ENCODE measurements at regions not wholly inside any gene's neighbourhood (a gene's known extent, or its start where the extent isn't known, plus 50 kb on each side); places are given as distances from the start of the nearest gene placed in this dataset.

GRCh38 chr5:38638656-38639055 lies 82.2 kb upstream of the LIFR start:
- Histone ChIP-seq H3K27me3 (replicated peaks) (no peaks in the 10 kb centered on the region), H3K36me3 (replicated peaks) (no peaks in the 10 kb centered on the region), H3K27ac (no peak overlapping the region), H3K4me3 (ENCODE audit: low read depth, low read length) (no peak overlapping the region)
- no peak for TF ChIP-seq CTCF (IDR thresholded peaks at IDR 0.05; ENCODE audit: low read depth, low read length, missing control alignments)
- no peak for DNase-seq
- in situ Hi-C loops (cut with HindIII; ENCODE audit: low pct_ligation_motif_present, low sequenced_read_pairs) = no loop called here

- TF ChIP-seq CTCF (IDR thresholded peaks at IDR 0.05; ENCODE audit: low read depth, low read length, missing control alignments) = no peak
- Histone ChIP-seq H3K36me3 (replicated peaks) (no peaks in the 10 kb centered on the region), H3K4me3 (ENCODE audit: low read depth, low read length) (no peak overlapping the region), H3K27me3 (replicated peaks) (no peaks in the 10 kb centered on the region), H3K27ac (no peak overlapping the region)
- in situ Hi-C loops (cut with HindIII; ENCODE audit: low pct_ligation_motif_present, low sequenced_read_pairs) = no loop called here
- DNase-seq = no peak
These were observed 83.2 kb upstream of the LIFR start for GRCh38 chr5:38639377-38640358.

DNA sequence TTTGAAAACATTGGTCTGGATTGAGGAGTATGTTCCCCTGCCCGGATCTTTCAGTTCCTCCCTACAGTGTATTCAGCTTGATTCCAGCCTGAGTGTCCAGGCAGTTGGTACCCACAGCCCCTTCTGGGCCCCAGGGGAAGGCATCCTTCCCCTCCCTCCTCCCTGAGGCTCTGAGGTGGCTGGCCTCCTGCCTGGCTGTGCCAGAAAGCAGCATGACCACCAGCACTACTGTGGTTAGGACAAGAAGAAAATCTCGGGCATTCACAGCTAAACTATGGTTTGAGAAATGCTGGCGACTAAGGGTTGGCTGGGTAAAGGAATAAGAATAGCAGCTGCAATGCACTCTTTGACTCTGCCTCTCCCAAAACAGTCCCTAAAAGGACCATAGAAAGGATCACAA lies 84.6 kb upstream of the LIFR start:
- no peak overlapping the region for H3K27ac ChIP-seq
- H3K36me3 ChIP-seq (replicated peaks) = no peaks in the 10 kb centered on the region
- in situ Hi-C loops (cut with HindIII; ENCODE audit: low pct_ligation_motif_present, low sequenced_read_pairs) = no loop called here
- no peak for TF ChIP-seq CTCF (IDR thresholded peaks at IDR 0.05; ENCODE audit: low read depth, low read length, missing control alignments)
- no peaks in the 10 kb centered on the region for H3K27me3 ChIP-seq (replicated peaks)
- H3K4me3 ChIP-seq (ENCODE audit: low read depth, low read length) = no peak overlapping the region
- DNase-seq = no peak

DNA sequence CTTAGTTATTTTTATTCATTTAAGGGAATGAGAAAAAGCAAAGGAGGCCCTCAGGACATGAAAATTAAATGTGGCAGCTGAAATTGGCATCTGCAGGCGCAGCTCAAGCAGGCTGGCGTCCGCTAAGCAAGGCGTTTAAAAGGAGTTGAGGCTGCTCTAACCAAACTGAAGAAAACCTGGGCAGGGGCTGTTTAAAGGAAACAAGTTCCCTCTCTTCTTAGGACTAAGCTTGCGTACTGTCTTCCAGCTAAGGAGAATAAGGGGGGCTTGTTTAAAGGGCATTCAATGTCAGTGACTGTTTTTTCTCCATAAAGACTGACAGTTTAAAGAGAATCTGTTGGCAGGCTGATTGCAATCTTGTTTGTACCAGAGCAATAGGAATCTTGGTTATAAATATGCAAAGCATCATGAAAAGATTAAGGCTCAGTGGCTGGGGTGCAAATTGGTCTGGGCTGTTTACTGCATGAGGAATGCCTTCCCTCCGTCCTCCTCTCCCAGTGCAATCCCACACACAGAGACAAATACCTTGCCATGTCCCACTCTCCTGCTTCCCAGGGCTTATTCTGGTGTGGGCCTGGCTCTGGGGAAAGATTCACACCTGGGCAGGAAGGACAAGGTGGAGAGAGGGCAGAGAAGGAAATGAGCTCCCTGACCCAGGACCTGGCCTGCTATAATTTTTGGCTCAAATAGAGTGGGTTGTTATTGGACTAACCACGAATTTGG lies 85.9 kb upstream of the LIFR start:
- no peaks in the 10 kb centered on the region for H3K27me3 ChIP-seq (replicated peaks)
- H3K36me3 ChIP-seq (replicated peaks) = no peaks in the 10 kb centered on the region
- DNase-seq = no peak
- no peak overlapping the region for H3K4me3 ChIP-seq (ENCODE audit: low read depth, low read length)
- no peak for TF ChIP-seq CTCF (IDR thresholded peaks at IDR 0.05; ENCODE audit: low read depth, low read length, missing control alignments)
- no peak overlapping the region for H3K27ac ChIP-seq
- in situ Hi-C loops (cut with HindIII; ENCODE audit: low pct_ligation_motif_present, low sequenced_read_pairs) = no loop called here

DNA sequence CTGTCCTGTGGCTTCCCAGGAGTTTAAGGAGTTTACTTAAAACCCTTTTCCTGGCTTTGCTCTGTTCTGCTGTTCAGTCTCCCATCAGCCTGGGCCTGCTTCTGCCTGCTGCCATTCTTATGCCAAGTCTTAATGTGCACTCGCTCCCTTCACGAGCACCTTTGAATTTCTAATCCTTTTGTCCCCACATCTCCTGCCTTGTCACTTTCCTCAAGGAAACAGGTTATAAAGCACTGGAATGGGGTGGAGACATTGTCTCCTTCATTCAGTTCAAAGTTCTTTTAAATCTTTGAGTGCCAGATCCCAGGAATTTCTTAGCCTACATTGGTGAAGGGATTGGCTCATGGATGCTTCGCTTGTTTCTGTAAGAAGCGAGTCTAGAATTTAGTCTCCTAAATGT lies 87.2 kb upstream of the LIFR start:
- in situ Hi-C loops (cut with HindIII; ENCODE audit: low pct_ligation_motif_present, low sequenced_read_pairs) = no loop called here
- DNase-seq = no peak
- Histone ChIP-seq H3K4me3 (ENCODE audit: low read depth, low read length) (no peak overlapping the region), H3K27me3 (replicated peaks) (no peaks in the 10 kb centered on the region), H3K27ac (no peak overlapping the region), H3K36me3 (replicated peaks) (no peaks in the 10 kb centered on the region)
- no peak for TF ChIP-seq CTCF (IDR thresholded peaks at IDR 0.05; ENCODE audit: low read depth, low read length, missing control alignments)

Data from brain microvascular endothelial cell (primary cell).